22Rv1 (cell line): ENCODE measurements at regions not wholly inside any gene's neighbourhood (a gene's known extent, or its start where the extent isn't known, plus 50 kb on each side); places are given as distances from the start of the nearest gene placed in this dataset.

Experiments used
- CTCF ChIP-seq: fragments of 450-650 bp; IDR thresholded peaks from 2 replicates; pipeline ENCODE4 v1.5.1; 2017; ENCODE audit warnings: mild to moderate bottlenecking
- ZFX ChIP-seq: fragments of 450-650 bp; IDR thresholded peaks from 2 replicates; pipeline ENCODE4 v1.6.1; 2017; ENCODE audit warnings: antibody characterized with exemption, borderline replicate concordance

- TF ChIP-seq CTCF (no peak), ZFX (no peak)
Observed at GRCh38 chr16:66002601-66003000, 363.9 kb upstream of the CDH5 start.
